ENCODE measurements at regions not wholly inside any gene's neighbourhood (a gene's known extent, or its start where the extent isn't known, plus 50 kb on each side); places are given as distances from the start of the nearest gene placed in this dataset.

DNA sequence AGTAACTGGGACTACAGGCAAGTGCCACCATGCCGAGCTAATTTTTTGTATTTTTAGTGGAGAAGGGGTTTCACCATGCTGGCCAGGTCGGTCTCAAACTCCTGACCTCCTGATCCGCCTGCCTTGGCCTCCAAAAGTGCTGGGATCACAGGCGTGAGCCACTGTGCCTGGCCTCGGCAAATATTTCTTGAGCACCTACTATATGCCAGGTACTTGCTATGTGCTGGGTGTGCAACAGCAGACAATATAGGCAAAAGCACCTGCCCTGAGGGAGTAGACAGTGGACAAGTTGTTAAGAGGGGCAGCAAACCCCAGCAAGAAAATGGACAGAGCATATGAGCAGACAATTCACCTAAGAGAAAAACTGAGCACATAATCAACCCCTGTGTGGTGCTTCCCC lies 51.0 kb upstream of the CDKN2AIP start:
- Mint-ChIP-seq H3K4me3 (no peak overlapping the region), H3K36me3 (ENCODE audit: low read depth) (no peaks in the 10 kb centered on the region), H3K9me3 (ENCODE audit: insufficient read depth) (no peaks in the 10 kb centered on the region), H3K27ac (no peak overlapping the region), H3K4me1 (ENCODE audit: low read depth) (peaks cover 29% of the 10 kb centered on the region), H3K27me3 (ENCODE audit: low read depth) (peaks cover 13% of the 10 kb centered on the region)
- ATAC-seq (no peak), DNase-seq (no peak)
- ChIA-PET CTCF (no interaction called here), POLR2A (no interaction called here)

GRCh38 chr4:183394166-183394951 lies 50.1 kb upstream of the CDKN2AIP start:
- CTCF ChIA-PET: interaction anchor here (2.4 kb wide), 1 partner anchor 13 kb away, joined by 9 read pairs; no protein-coding TSS in a partner anchor

More at GRCh38 chr4:183394166-183394951, 50.1 kb upstream of the CDKN2AIP start:
- Mint-ChIP-seq H3K4me3 (no peak overlapping the region), H3K9me3 (ENCODE audit: insufficient read depth) (no peaks in the 10 kb centered on the region), H3K36me3 (ENCODE audit: low read depth) (no peaks in the 10 kb centered on the region), H3K4me1 (ENCODE audit: low read depth) (peaks cover 37% of the 10 kb centered on the region), H3K27ac (no peak overlapping the region), H3K27me3 (ENCODE audit: low read depth) (peaks cover 13% of the 10 kb centered on the region)
- DNase-seq: no peak
- POLR2A ChIA-PET: no interaction called here
- ATAC-seq: no peak

Measured in activated CD8-positive, alpha-beta T cell treated with anti-CD3 and anti-CD28 coated beads, Interleukin-2, amount 10 ng/mL, durations not matched to agents 7 days and 5 days (primary cell).